A673 (cell line): ENCODE measurements at regions not wholly inside any gene's neighbourhood (a gene's known extent, or its start where the extent isn't known, plus 50 kb on each side); places are given as distances from the start of the nearest gene placed in this dataset.
"Not testable (repeated sequence)": the region's sequence is repeated elsewhere in the genome, so short reads cannot be mapped to it uniquely, and the experiment has no call there.

ENCODE experiments used
- BruUV-seq: library from RNA; stranded (reverse); fragments of 400-500 nt; replicated peaks from 2 replicates; lab custom pipeline; 2021; lab: Mats Ljungman, UMichigan
- CTCF ChIA-PET: fragments of 300-600 bp; sonication (Branson Sonifier 250); formaldehyde crosslinking; loops from one replicate; lab custom pipeline; 2022; ENCODE audit warnings: antibody characterized with exemption; lab: Charles Lee
- POLR2A ChIA-PET: fragments of 300-600 bp; sonication (Branson Sonifier 250); formaldehyde crosslinking; loops from one replicate; lab custom pipeline; 2022; ENCODE audit warnings: antibody characterized with exemption; ENCODE audit not compliant: low non-redundant PET; lab: Charles Lee
- DNase-seq: peaks from one replicate; pipeline ENCODE4 v3.0.0-alpha.2; 2015; ENCODE audit warnings: low spot score
- H3K27ac ChIP-seq: fragments of 200-600 bp; sonication (generic); 2 replicates; pipeline ENCODE4 v1.5.1; 2016; ENCODE audit warnings: mixed run types, low read depth, mild to moderate bottlenecking, mixed read lengths, antibody characterized with exemption, low read length; ENCODE audit not compliant: poor library complexity, severe bottlenecking
- H3K27me3 ChIP-seq: fragments of 200-600 bp; sonication (generic); replicated peaks from 2 replicates; pipeline ENCODE4 v1.6.1; 2017; ENCODE audit warnings: mixed run types, low read depth, mild to moderate bottlenecking, mixed read lengths, antibody characterized with exemption, low read length; ENCODE audit not compliant: insufficient read depth, poor library complexity
- H3K36me3 ChIP-seq: fragments of 200-600 bp; sonication (generic); 2 replicates; pipeline ENCODE4 v1.6.1; 2016; ENCODE audit warnings: mixed run types, mild to moderate bottlenecking, mixed read lengths, antibody characterized with exemption, low read length; ENCODE audit not compliant: insufficient read depth, poor library complexity, severe bottlenecking
- H3K4me1 ChIP-seq: fragments of 200-600 bp; sonication (generic); 2 replicates; pipeline ENCODE4 v1.6.1; 2017; ENCODE audit warnings: mixed run types, mild to moderate bottlenecking, mixed read lengths, antibody characterized with exemption, low read length; ENCODE audit not compliant: insufficient read depth, poor library complexity, severe bottlenecking
- H3K4me3 ChIP-seq: fragments of 200-600 bp; sonication (generic); 2 replicates; pipeline ENCODE4 v1.5.1; 2016; ENCODE audit warnings: low read depth, mixed run types, mild to moderate bottlenecking, mixed read lengths, low read length; ENCODE audit not compliant: poor library complexity, severe bottlenecking
- H3K9me3 ChIP-seq: fragments of 200-600 bp; sonication (generic); 2 replicates; pipeline ENCODE4 v1.6.1; 2016; ENCODE audit warnings: mixed run types, low read depth, mild to moderate bottlenecking, mixed read lengths, antibody characterized with exemption, low read length; ENCODE audit not compliant: poor library complexity, severe bottlenecking
- CTCF ChIP-seq: fragments of 300-800, 200-600 bp; sonication (generic); conservative IDR thresholded peaks from 2 replicates; pipeline ENCODE4 v1.5.1; 2017; ENCODE audit warnings: low read depth, mild to moderate bottlenecking, antibody characterized with exemption, low read length, moderate library complexity, mixed read lengths
- EZH2 ChIP-seq: fragments of 200-600 bp; sonication (generic); IDR thresholded peaks from 2 replicates; pipeline ENCODE4 v1.6.1; 2017; ENCODE audit warnings: borderline replicate concordance, low read depth, mild to moderate bottlenecking, mixed read lengths, antibody characterized with exemption, low read length; ENCODE audit not compliant: poor library complexity, severe bottlenecking
- intact Hi-C: fragments of 100-400 bp; cut with micrococcal nuclease; formaldehyde crosslinking; loops from one replicate; pipeline ENCODE4 v1.10.0; 2022; ENCODE audit not compliant: unreplicated experiment

- H3K27ac ChIP-seq, result no peak overlapping the region
- ChIA-PET POLR2A (no interaction called here), CTCF (no interaction called here)
- no TSS peak for BruUV-seq
- H3K27me3 ChIP-seq, result no peaks in the 10 kb centered on the region
- H3K9me3 ChIP-seq, result no peaks in the 10 kb centered on the region
- no peak for TF ChIP-seq EZH2
- no peaks in the 10 kb centered on the region for H3K36me3 ChIP-seq
- H3K4me3 ChIP-seq, result no peak overlapping the region
- intact Hi-C loops, result no loop called here
- DNase-seq, result no peak
- no peaks in the 10 kb centered on the region for H3K4me1 ChIP-seq
Measured at GRCh38 chr6:155880900-155881299, 425.3 kb upstream of the NOX3 start.

- no peaks in the 10 kb centered on the region for H3K27me3 ChIP-seq
- no TSS peak for BruUV-seq
- no peaks in the 10 kb centered on the region for H3K9me3 ChIP-seq
- TF ChIP-seq EZH2 (no peak), CTCF (no peak)
- no peaks in the 10 kb centered on the region for H3K4me1 ChIP-seq
- POLR2A ChIA-PET, result no interaction called here
- H3K36me3 ChIP-seq, result no peaks in the 10 kb centered on the region
- no peak overlapping the region for H3K27ac ChIP-seq
- intact Hi-C loops, result no loop called here
- CTCF ChIA-PET, result no interaction called here
- DNase-seq, result no peak
- H3K4me3 ChIP-seq, result no peak overlapping the region
Measured at GRCh38 chr6:155872961-155873360, 417.3 kb upstream of the NOX3 start.

GRCh38 chr6:155867682-155868081, 412.0 kb upstream of the NOX3 start:
- BruUV-seq, result no TSS peak
- H3K4me1 ChIP-seq, result no peaks in the 10 kb centered on the region
- no peak overlapping the region for H3K27ac ChIP-seq
- POLR2A ChIA-PET, result no interaction called here
- no peak for DNase-seq
- CTCF ChIA-PET, result no interaction called here
- TF ChIP-seq EZH2, result no peak
- TF ChIP-seq CTCF, result no peak
- no peaks in the 10 kb centered on the region for H3K27me3 ChIP-seq
- no peaks in the 10 kb centered on the region for H3K9me3 ChIP-seq
- no peak overlapping the region for H3K4me3 ChIP-seq
- H3K36me3 ChIP-seq, result no peaks in the 10 kb centered on the region
- intact Hi-C loops, result no loop called here

- H3K36me3 ChIP-seq, H3K27me3 ChIP-seq, CTCF ChIA-PET, H3K4me1 ChIP-seq, H3K4me3 ChIP-seq, POLR2A ChIA-PET, intact Hi-C loops, DNase-seq, BruUV-seq, H3K9me3 ChIP-seq, H3K27ac ChIP-seq: not testable (repeated sequence)
Measured at GRCh38 chr6:155866676-155867390, 411.2 kb upstream of the NOX3 start.
